ENCODE measurements at regions not wholly inside any gene's neighbourhood (a gene's known extent, or its start where the extent isn't known, plus 50 kb on each side); places are given as distances from the start of the nearest gene placed in this dataset.

DNA sequence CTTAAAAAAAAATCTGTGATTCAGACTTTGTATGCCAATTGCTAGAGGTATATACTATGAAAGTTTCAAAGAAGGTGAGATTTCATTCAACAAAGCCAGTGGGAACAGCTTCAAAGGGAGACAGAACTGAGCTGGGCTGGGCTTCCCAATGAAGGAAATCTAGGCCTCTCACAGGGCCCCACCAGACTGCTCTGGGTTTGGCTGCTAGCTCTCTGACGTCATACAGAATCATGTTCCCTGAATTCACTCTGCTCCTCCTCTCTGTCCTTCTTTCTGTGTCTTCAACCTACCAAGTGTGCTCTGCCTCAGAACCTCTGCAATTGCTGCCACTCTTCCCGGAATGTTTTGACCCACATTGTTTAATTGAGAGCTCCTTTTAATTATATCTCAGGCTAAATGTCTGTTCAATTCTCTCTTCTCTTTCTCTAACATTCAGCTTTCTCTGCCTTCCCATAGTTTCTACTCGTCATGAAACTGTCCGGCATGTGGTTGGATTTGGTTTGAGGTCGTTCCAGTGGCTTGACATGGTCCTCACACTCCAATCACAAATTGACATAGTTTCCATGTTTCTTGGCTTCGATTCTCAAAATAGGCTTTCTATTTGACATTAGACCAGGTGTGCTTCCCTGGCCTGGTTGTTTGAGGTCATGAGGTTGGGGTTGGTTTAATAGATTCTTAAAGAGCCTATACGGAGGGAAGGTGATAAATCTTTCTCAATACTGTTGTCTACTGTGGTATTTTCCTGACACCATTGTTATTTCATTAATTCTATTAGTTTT lies 282.1 kb upstream of the EMCN start:
- TF ChIP-seq, protein P1, sequence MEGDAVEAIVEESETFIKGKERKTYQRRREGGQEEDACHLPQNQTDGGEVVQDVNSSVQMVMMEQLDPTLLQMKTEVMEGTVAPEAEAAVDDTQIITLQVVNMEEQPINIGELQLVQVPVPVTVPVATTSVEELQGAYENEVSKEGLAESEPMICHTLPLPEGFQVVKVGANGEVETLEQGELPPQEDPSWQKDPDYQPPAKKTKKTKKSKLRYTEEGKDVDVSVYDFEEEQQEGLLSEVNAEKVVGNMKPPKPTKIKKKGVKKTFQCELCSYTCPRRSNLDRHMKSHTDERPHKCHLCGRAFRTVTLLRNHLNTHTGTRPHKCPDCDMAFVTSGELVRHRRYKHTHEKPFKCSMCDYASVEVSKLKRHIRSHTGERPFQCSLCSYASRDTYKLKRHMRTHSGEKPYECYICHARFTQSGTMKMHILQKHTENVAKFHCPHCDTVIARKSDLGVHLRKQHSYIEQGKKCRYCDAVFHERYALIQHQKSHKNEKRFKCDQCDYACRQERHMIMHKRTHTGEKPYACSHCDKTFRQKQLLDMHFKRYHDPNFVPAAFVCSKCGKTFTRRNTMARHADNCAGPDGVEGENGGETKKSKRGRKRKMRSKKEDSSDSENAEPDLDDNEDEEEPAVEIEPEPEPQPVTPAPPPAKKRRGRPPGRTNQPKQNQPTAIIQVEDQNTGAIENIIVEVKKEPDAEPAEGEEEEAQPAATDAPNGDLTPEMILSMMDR (IDR thresholded peaks at IDR 0.05; ENCODE audit: poor library complexity): no peak
- no peak for TF ChIP-seq EZH2 (IDR thresholded peaks at IDR 0.05; ENCODE audit: borderline replicate concordance)
